Endothelial cell of umbilical vein (primary cell): ENCODE measurements at regions not wholly inside any gene's neighbourhood (a gene's known extent, or its start where the extent isn't known, plus 50 kb on each side); places are given as distances from the start of the nearest gene placed in this dataset.

Experiments used
- BruUV-seq: library from RNA; stranded (reverse); fragments of 400-500 nt; replicated peaks from 2 replicates; lab custom pipeline; 2021; lab: Mats Ljungman, UMichigan
- CTCF ChIA-PET: fragments of 300-600, 350-600 bp; sonication (Branson Sonifier 250); formaldehyde crosslinking; loops from one replicate; lab custom pipeline; 2021; ENCODE audit warnings: antibody characterized with exemption, inconsistent platforms; lab: Charles Lee
- POLR2A ChIA-PET: fragments of 300-600, 350-600 bp; sonication (Branson Sonifier 250); formaldehyde crosslinking; loops from one replicate; lab custom pipeline; 2021; ENCODE audit warnings: antibody characterized with exemption, inconsistent platforms; lab: Charles Lee
- DNase-seq: peaks from one replicate; pipeline ENCODE4 v3.0.0-alpha.2; 2011; ENCODE audit warnings: low read depth, low spot score
- FAIRE-seq: peaks from 2 replicates; lab custom pipeline; 2011; peaks lifted over from hg19 to GRCh38; lab: Jason Lieb, UNC
- H2AFZ ChIP-seq: 2 replicates; pipeline ENCODE4 v1.6.0; 2012; ENCODE audit warnings: low read depth, low read length, control low read depth, inconsistent platforms
- H3K27ac ChIP-seq: 2 replicates; pipeline ENCODE4 v1.5.1; 2011; ENCODE audit warnings: low read depth, mild to moderate bottlenecking, control low read depth, low read length, moderate library complexity; ENCODE audit not compliant: insufficient read depth
- H3K27me3 ChIP-seq, 2 experiments: 2 replicates each; pipeline versions ENCODE4 v1.6.0 to v1.6.1; 2011; ENCODE audit warnings: low read length in 2 of 2, mixed read lengths in 1 of 2; ENCODE audit not compliant: control insufficient read depth in 2 of 2, insufficient read depth in 2 of 2
- H3K36me3 ChIP-seq, 2 experiments: 2 replicates in 1 of 2; 3 replicates in 1 of 2; pipeline ENCODE4 v1.5.1; 2011; ENCODE audit warnings: low read length in 2 of 2, mild to moderate bottlenecking in 1 of 2, moderate library complexity in 1 of 2; ENCODE audit not compliant: control insufficient read depth in 2 of 2, insufficient read depth in 2 of 2; ENCODE audit errors: extremely low read depth in 1 of 2
- H3K4me1 ChIP-seq: 3 replicates; pipeline ENCODE4 v1.5.1; 2011; ENCODE audit warnings: mild to moderate bottlenecking, low read length; ENCODE audit not compliant: control insufficient read depth, insufficient read depth; ENCODE audit errors: extremely low read depth
- H3K4me2 ChIP-seq: 2 replicates; pipeline ENCODE4 v1.6.1; 2011; ENCODE audit warnings: low read length, control low read depth, mixed read lengths; ENCODE audit not compliant: insufficient read depth
- H3K4me3 ChIP-seq, 3 experiments: fragments of 200-600 bp in 1 of 3; sonication (generic), shearing (Covaris generic) in 1 of 3; replicated peaks in 1 of 3; 2 replicates each; pipeline ENCODE4 v1.5.1; 2011 to 2016; ENCODE audit warnings: control low read depth in 3 of 3, low read length in 3 of 3, mild to moderate bottlenecking in 2 of 3, inconsistent platforms in 1 of 3, low read depth in 1 of 3, moderate library complexity in 1 of 3; ENCODE audit not compliant: insufficient read depth in 1 of 3
- H3K79me2 ChIP-seq: 2 replicates; pipeline ENCODE4 v1.6.0; 2012; ENCODE audit warnings: low read length, inconsistent platforms; ENCODE audit not compliant: control insufficient read depth, insufficient read depth
- H3K9ac ChIP-seq: replicated peaks from 2 replicates; pipeline ENCODE3; 2011; ENCODE audit warnings: low read length, control low read depth; ENCODE audit not compliant: insufficient read depth; ENCODE audit errors: extremely low read depth
- H3K9me1 ChIP-seq: replicated peaks from 3 replicates; pipeline ENCODE4 v1.6.0; 2011; ENCODE audit warnings: mild to moderate bottlenecking, low read length; ENCODE audit not compliant: control insufficient read depth, insufficient read depth; ENCODE audit errors: extremely low read depth
- H3K9me3 ChIP-seq: replicated peaks from 2 replicates; pipeline ENCODE4 v1.5.1; 2012; ENCODE audit warnings: low read length, inconsistent platforms; ENCODE audit not compliant: control insufficient read depth, insufficient read depth
- H4K20me1 ChIP-seq: replicated peaks from 2 replicates; pipeline ENCODE3; 2011; ENCODE audit warnings: mild to moderate bottlenecking, low read length; ENCODE audit not compliant: control insufficient read depth, insufficient read depth; ENCODE audit errors: extremely low read depth
- GATA2 ChIP-seq: IDR thresholded peaks from 2 replicates; pipeline ENCODE4 v1.7.0; 2011; ENCODE audit warnings: low read depth, mild to moderate bottlenecking, moderate library complexity, mixed read lengths, low read length; ENCODE audit not compliant: insufficient read length, insufficient read depth
- MAX ChIP-seq: IDR thresholded peaks from 2 replicates; pipeline ENCODE4 v1.6.1; 2011; ENCODE audit not compliant: insufficient read depth, insufficient read length
- POLR2A ChIP-seq: IDR thresholded peaks from 2 replicates; pipeline ENCODE4 v1.6.1; 2012; ENCODE audit warnings: low read depth, mild to moderate bottlenecking, control low read depth, low read length
- POLR2AphosphoS5 ChIP-seq: IDR thresholded peaks from 2 replicates; pipeline ENCODE4 v1.6.1; 2012; ENCODE audit warnings: low read depth, mild to moderate bottlenecking, control low read depth, low read length, moderate library complexity; ENCODE audit not compliant: insufficient read depth
- dilution Hi-C: fragments of 300-500 bp; cut with MboI; formaldehyde crosslinking; loops from one replicate; pipeline ENCODE4 v1.15.0; 2019; ENCODE audit warnings: low sequenced_read_pairs; ENCODE audit not compliant: extremely low pct_ligation_motif_present
- intact Hi-C: fragments of 100-400 bp; cut with micrococcal nuclease; formaldehyde crosslinking; loops from one replicate; pipeline ENCODE4 v1.10.0; 2022
- TF ChIP-seq, protein P1 (sequence below), 2 donors: IDR thresholded peaks; 1 replicate in 1 of 2; 2 replicates in 1 of 2; pipeline ENCODE4 v1.5.1; 2011; ENCODE audit warnings: low read length in 2 of 2, mild to moderate bottlenecking in 2 of 2, moderate library complexity in 2 of 2, control low read depth in 1 of 2, inconsistent platforms in 1 of 2, low read depth in 1 of 2; ENCODE audit not compliant: insufficient read depth in 1 of 2; ENCODE audit errors: extremely low read depth in 1 of 2

- H3K9me3 ChIP-seq = no peaks in the 10 kb centered on the region
- no peak overlapping the region for H3K9ac ChIP-seq
- H3K36me3 ChIP-seq = no peaks in the 10 kb centered on the region
- no peaks in the 10 kb centered on the region for H3K27me3 ChIP-seq
- POLR2A ChIA-PET = no interaction called here
- intact Hi-C loops = no loop called here
- H3K9me1 ChIP-seq = no peaks in the 10 kb centered on the region
- no peak overlapping the region for H3K4me3 ChIP-seq
- TF ChIP-seq GATA2 (no peak), POLR2AphosphoS5 (no peak), MAX (no peak), POLR2A (no peak)
- TF ChIP-seq, protein P1, sequence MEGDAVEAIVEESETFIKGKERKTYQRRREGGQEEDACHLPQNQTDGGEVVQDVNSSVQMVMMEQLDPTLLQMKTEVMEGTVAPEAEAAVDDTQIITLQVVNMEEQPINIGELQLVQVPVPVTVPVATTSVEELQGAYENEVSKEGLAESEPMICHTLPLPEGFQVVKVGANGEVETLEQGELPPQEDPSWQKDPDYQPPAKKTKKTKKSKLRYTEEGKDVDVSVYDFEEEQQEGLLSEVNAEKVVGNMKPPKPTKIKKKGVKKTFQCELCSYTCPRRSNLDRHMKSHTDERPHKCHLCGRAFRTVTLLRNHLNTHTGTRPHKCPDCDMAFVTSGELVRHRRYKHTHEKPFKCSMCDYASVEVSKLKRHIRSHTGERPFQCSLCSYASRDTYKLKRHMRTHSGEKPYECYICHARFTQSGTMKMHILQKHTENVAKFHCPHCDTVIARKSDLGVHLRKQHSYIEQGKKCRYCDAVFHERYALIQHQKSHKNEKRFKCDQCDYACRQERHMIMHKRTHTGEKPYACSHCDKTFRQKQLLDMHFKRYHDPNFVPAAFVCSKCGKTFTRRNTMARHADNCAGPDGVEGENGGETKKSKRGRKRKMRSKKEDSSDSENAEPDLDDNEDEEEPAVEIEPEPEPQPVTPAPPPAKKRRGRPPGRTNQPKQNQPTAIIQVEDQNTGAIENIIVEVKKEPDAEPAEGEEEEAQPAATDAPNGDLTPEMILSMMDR (IDR thresholded peaks at IDR 0.05; ENCODE audit: extremely low read depth in 1 of 2, insufficient read depth in 1 of 2, low read depth in 1 of 2, low read length in 2 of 2) = no peak
- FAIRE-seq (no peak), DNase-seq (no peak)
- CTCF ChIA-PET = no interaction called here
- no peak overlapping the region for H2AFZ ChIP-seq
- no peaks in the 10 kb centered on the region for H4K20me1 ChIP-seq
- dilution Hi-C loops = no loop called here
- no peaks in the 10 kb centered on the region for H3K4me1 ChIP-seq
- no peak overlapping the region for H3K4me2 ChIP-seq
- no peak overlapping the region for H3K27ac ChIP-seq
- H3K79me2 ChIP-seq = no peaks in the 10 kb centered on the region
- no TSS peak for BruUV-seq
These were observed 1333.4 kb upstream of the MIR17HG start for GRCh38 chr13:90014038-90014437.
